ENCODE measurements at regions not wholly inside any gene's neighbourhood (a gene's known extent, or its start where the extent isn't known, plus 50 kb on each side); places are given as distances from the start of the nearest gene placed in this dataset.

DNA sequence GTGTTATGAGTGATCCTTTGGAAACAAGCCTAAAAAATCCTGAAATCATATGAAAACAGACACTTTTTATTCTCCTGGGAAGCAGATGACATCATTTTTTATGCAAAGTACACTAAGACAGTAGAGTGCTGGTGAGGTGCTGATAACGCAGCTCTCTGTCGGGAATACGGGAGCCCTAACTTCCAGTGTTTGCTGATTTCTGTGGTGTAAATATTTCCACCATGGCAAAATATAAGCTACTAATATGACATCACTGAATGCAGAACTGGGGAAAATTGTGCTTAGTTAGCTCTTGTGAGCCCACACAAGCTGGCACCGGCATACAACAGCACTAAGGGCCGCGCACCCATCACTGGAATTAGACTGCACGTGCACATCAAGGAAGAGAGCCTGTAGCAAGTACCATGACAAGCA, 82.6 kb downstream of the FAM76B start:
- Histone ChIP-seq H3K4me1 (ENCODE audit: control insufficient read depth, extremely low read depth, insufficient read depth, low read length) (no peaks in the 10 kb centered on the region), H3K79me2 (ENCODE audit: control insufficient read depth, insufficient read depth, low read length) (no peaks in the 10 kb centered on the region), H4K20me1 (replicated peaks; ENCODE audit: control insufficient read depth, extremely low read depth, insufficient read depth, low read length) (no peaks in the 10 kb centered on the region), H3K9ac (replicated peaks; ENCODE audit: extremely low read depth, insufficient read depth, low read length) (no peak overlapping the region), H3K27me3 (ENCODE audit: control insufficient read depth in 2 of 2, insufficient read depth in 2 of 2, low read length in 2 of 2) (peaks cover 12 to 21% of the 10 kb centered on the region in 2 experiments), H2AFZ (ENCODE audit: low read depth, low read length) (no peak overlapping the region), H3K27ac (ENCODE audit: insufficient read depth, low read depth, low read length) (no peak overlapping the region), H3K4me2 (ENCODE audit: insufficient read depth, low read length) (no peak overlapping the region), H3K4me3 (replicated peaks in 1 of 3; ENCODE audit: insufficient read depth in 1 of 3, low read depth in 1 of 3, low read length in 3 of 3) (no peak overlapping the region), H3K9me1 (replicated peaks; ENCODE audit: control insufficient read depth, extremely low read depth, insufficient read depth, low read length) (no peaks in the 10 kb centered on the region), H3K9me3 (replicated peaks; ENCODE audit: control insufficient read depth, insufficient read depth, low read length) (no peaks in the 10 kb centered on the region), H3K36me3 (ENCODE audit: control insufficient read depth in 2 of 2, extremely low read depth in 1 of 2, insufficient read depth in 2 of 2, low read length in 2 of 2) (no peaks in the 10 kb centered on the region)
- DNase-seq (ENCODE audit: low read depth, low spot score) (no peak), FAIRE-seq (no peak)
- POLR2A ChIA-PET, result no interaction called here
- dilution Hi-C loops (cut with MboI; ENCODE audit: extremely low pct_ligation_motif_present, low sequenced_read_pairs) (no loop called here), intact Hi-C loops (cut with micrococcal nuclease) (loop anchor here (5.0 to 10.0 kb wide), 3 partner anchors 55 to 342 kb away; no protein-coding TSS in a partner anchor)
- CTCF ChIA-PET, result interaction anchor here (3.9 kb wide), 1 partner anchor 14 kb away, joined by 49 read pairs; no protein-coding TSS in a partner anchor
- no peak for TF ChIP-seq GATA2 (IDR thresholded peaks at IDR 0.05; ENCODE audit: insufficient read depth, insufficient read length, low read depth, low read length)
- no TSS peak for BruUV-seq (replicated peaks)

DNA sequence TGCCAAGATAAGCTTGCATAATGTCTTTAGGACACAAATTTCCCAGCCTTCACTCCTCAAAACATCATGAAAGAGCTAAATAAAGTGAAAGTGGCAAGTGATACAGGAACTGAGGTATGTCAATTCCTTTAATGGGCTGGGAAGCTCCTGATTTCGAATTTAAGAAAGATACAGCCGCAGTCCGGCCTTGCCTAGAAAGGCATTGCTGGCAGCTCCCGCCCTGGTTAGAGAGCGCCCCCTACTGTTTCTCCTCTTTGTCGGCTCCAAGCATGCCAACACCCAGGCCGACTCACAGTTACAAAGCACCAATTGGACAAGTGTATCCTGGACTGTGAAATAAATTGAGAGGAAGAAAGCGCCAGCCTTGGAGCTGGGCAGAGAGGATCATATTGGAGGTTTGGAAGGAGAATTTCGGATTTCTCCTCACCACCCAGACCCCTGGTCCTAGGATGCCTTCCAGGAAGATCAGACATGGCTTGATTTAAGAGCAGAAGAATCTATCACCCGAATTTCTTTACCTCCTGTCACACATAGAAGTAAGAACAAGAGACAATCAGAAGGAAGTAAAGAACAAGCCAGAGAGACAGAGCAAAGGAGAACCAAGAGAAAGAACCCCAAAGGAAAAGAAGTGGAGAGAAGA, 84.0 kb downstream of the FAM76B start:
- BruUV-seq (replicated peaks), result no TSS peak
- DNase-seq (ENCODE audit: low read depth, low spot score) (peak; percentile 87), FAIRE-seq (peak; percentile 91)
- TF ChIP-seq JUN (IDR thresholded peaks at IDR 0.05; ENCODE audit: borderline replicate concordance, insufficient read depth, insufficient read length, low read depth), result no peak
- TF ChIP-seq, protein P1, sequence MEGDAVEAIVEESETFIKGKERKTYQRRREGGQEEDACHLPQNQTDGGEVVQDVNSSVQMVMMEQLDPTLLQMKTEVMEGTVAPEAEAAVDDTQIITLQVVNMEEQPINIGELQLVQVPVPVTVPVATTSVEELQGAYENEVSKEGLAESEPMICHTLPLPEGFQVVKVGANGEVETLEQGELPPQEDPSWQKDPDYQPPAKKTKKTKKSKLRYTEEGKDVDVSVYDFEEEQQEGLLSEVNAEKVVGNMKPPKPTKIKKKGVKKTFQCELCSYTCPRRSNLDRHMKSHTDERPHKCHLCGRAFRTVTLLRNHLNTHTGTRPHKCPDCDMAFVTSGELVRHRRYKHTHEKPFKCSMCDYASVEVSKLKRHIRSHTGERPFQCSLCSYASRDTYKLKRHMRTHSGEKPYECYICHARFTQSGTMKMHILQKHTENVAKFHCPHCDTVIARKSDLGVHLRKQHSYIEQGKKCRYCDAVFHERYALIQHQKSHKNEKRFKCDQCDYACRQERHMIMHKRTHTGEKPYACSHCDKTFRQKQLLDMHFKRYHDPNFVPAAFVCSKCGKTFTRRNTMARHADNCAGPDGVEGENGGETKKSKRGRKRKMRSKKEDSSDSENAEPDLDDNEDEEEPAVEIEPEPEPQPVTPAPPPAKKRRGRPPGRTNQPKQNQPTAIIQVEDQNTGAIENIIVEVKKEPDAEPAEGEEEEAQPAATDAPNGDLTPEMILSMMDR (IDR thresholded peaks at IDR 0.05; ENCODE audit: extremely low read depth in 1 of 2, insufficient read depth in 1 of 2, low read depth in 1 of 2, low read length in 2 of 2), result peak; percentile 83 to 93
- Histone ChIP-seq H3K27me3 (ENCODE audit: control insufficient read depth in 2 of 2, insufficient read depth in 2 of 2, low read length in 2 of 2) (peaks cover 13 to 17% of the 10 kb centered on the region in 2 experiments), H3K9me3 (replicated peaks; ENCODE audit: control insufficient read depth, insufficient read depth, low read length) (no peaks in the 10 kb centered on the region), H3K79me2 (ENCODE audit: control insufficient read depth, insufficient read depth, low read length) (no peaks in the 10 kb centered on the region), H3K4me3 (replicated peaks in 1 of 3; ENCODE audit: insufficient read depth in 1 of 3, low read depth in 1 of 3, low read length in 3 of 3) (no peak overlapping the region), H3K9ac (replicated peaks; ENCODE audit: extremely low read depth, insufficient read depth, low read length) (no peak overlapping the region), H3K36me3 (ENCODE audit: control insufficient read depth in 2 of 2, extremely low read depth in 1 of 2, insufficient read depth in 2 of 2, low read length in 2 of 2) (no peaks in the 10 kb centered on the region), H4K20me1 (replicated peaks; ENCODE audit: control insufficient read depth, extremely low read depth, insufficient read depth, low read length) (no peaks in the 10 kb centered on the region), H3K4me1 (ENCODE audit: control insufficient read depth, extremely low read depth, insufficient read depth, low read length) (no peaks in the 10 kb centered on the region), H3K27ac (ENCODE audit: insufficient read depth, low read depth, low read length) (no peak overlapping the region), H3K9me1 (replicated peaks; ENCODE audit: control insufficient read depth, extremely low read depth, insufficient read depth, low read length) (no peaks in the 10 kb centered on the region), H3K4me2 (ENCODE audit: insufficient read depth, low read length) (no peak overlapping the region), H2AFZ (ENCODE audit: low read depth, low read length) (peak overlapping the region; percentile 42)
- CTCF ChIA-PET, result interaction anchor here (0.6 to 3.9 kb wide), 64 partner anchors 10 to 1810 kb away, joined by 3 to 176 read pairs (median 4); partner anchors contain the start of genes ENDOD1, SESN3 and SRSF8
- POLR2A ChIA-PET, result no interaction called here
- intact Hi-C loops (cut with micrococcal nuclease) (loop anchor here (1.0 to 10.0 kb wide), 7 partner anchors 57 to 732 kb away; partner anchors contain the start of genes CWC15 and KDM4D), dilution Hi-C loops (cut with MboI; ENCODE audit: extremely low pct_ligation_motif_present, low sequenced_read_pairs) (no loop called here)

Measured in endothelial cell of umbilical vein (primary cell).